ENCODE measurements at regions not wholly inside any gene's neighbourhood (a gene's known extent, or its start where the extent isn't known, plus 50 kb on each side); places are given as distances from the start of the nearest gene placed in this dataset.

- H3K4me2 ChIP-seq (ENCODE audit: low read length), result no peak overlapping the region
- no peaks in the 10 kb centered on the region for H3K36me3 ChIP-seq (ENCODE audit: insufficient read depth, low read length)
- H2AFZ ChIP-seq (ENCODE audit: low read length), result no peak overlapping the region
- H4K20me1 ChIP-seq (ENCODE audit: insufficient read depth, low read length), result no peaks in the 10 kb centered on the region
- no peaks in the 10 kb centered on the region for H3K79me2 ChIP-seq (ENCODE audit: insufficient read depth, low read length)
- H3K9ac ChIP-seq (ENCODE audit: low read length), result no peak overlapping the region
- no peaks in the 10 kb centered on the region for H3K9me2 ChIP-seq (ENCODE audit: low read depth, low read length)
- no peaks in the 10 kb centered on the region for H3K9me3 ChIP-seq (ENCODE audit: low read length)
- no peaks in the 10 kb centered on the region for H3K4me1 ChIP-seq (ENCODE audit: insufficient read depth, low read length, severe bottlenecking)
- no peaks in the 10 kb centered on the region for H3F3A ChIP-seq (ENCODE audit: insufficient read depth, low read length)
- no peak overlapping the region for H3K27ac ChIP-seq (ENCODE audit: low read depth, low read length, poor library complexity, severe bottlenecking)
- no peak overlapping the region for H3K4me3 ChIP-seq (ENCODE audit: low read depth, low read length, poor library complexity, severe bottlenecking)
- no peaks in the 10 kb centered on the region for H3K27me3 ChIP-seq (ENCODE audit: insufficient read depth, low read length)
- TF ChIP-seq, protein P1, sequence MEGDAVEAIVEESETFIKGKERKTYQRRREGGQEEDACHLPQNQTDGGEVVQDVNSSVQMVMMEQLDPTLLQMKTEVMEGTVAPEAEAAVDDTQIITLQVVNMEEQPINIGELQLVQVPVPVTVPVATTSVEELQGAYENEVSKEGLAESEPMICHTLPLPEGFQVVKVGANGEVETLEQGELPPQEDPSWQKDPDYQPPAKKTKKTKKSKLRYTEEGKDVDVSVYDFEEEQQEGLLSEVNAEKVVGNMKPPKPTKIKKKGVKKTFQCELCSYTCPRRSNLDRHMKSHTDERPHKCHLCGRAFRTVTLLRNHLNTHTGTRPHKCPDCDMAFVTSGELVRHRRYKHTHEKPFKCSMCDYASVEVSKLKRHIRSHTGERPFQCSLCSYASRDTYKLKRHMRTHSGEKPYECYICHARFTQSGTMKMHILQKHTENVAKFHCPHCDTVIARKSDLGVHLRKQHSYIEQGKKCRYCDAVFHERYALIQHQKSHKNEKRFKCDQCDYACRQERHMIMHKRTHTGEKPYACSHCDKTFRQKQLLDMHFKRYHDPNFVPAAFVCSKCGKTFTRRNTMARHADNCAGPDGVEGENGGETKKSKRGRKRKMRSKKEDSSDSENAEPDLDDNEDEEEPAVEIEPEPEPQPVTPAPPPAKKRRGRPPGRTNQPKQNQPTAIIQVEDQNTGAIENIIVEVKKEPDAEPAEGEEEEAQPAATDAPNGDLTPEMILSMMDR (IDR thresholded peaks at IDR 0.05; ENCODE audit: low read length), result no peak
- TF ChIP-seq EZH2 (IDR thresholded peaks at IDR 0.05; ENCODE audit: borderline replicate concordance, low read length), result no peak
Measured at GRCh38 chrX:8345473-8345872, 119.2 kb upstream of the VCX3B start.

DNA sequence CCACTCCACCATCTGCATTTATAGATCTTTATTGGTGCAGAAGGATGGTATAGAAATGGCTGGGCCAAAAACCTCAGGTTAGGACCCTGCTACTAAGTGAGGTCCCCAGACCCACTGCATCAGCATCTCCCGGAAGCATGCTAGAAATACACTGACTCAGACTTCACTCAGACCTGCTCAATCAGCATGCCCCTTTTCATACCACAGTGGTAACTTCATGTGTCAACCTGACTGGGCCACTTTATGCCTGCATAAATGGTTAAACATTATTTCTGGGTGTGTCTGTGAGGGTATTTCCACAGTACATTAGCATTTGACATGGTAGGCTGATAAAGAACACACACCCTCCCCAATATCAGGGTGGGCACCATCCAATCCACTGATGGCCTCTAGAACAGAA is 118.6 kb upstream of the VCX3B start:
- Histone ChIP-seq H3K9me3 (ENCODE audit: low read length) (no peaks in the 10 kb centered on the region), H2AFZ (ENCODE audit: low read length) (no peak overlapping the region), H3K4me2 (ENCODE audit: low read length) (no peak overlapping the region), H3K36me3 (ENCODE audit: insufficient read depth, low read length) (no peaks in the 10 kb centered on the region), H3K79me2 (ENCODE audit: insufficient read depth, low read length) (no peaks in the 10 kb centered on the region), H3K27ac (ENCODE audit: low read depth, low read length, poor library complexity, severe bottlenecking) (no peak overlapping the region), H3F3A (ENCODE audit: insufficient read depth, low read length) (no peaks in the 10 kb centered on the region), H3K9me2 (ENCODE audit: low read depth, low read length) (no peaks in the 10 kb centered on the region), H3K27me3 (ENCODE audit: insufficient read depth, low read length) (no peaks in the 10 kb centered on the region), H3K9ac (ENCODE audit: low read length) (no peak overlapping the region), H3K4me3 (ENCODE audit: low read depth, low read length, poor library complexity, severe bottlenecking) (no peak overlapping the region), H3K4me1 (ENCODE audit: insufficient read depth, low read length, severe bottlenecking) (no peaks in the 10 kb centered on the region), H4K20me1 (ENCODE audit: insufficient read depth, low read length) (no peaks in the 10 kb centered on the region)
- no peak for TF ChIP-seq EZH2 (IDR thresholded peaks at IDR 0.05; ENCODE audit: borderline replicate concordance, low read length)
- TF ChIP-seq, protein P1 (IDR thresholded peaks at IDR 0.05; ENCODE audit: low read length), result no peak

- no peaks in the 10 kb centered on the region for H3K27me3 ChIP-seq (ENCODE audit: insufficient read depth, low read length)
- H3K27ac ChIP-seq (ENCODE audit: low read depth, low read length, poor library complexity, severe bottlenecking), result no peak overlapping the region
- H3K36me3 ChIP-seq (ENCODE audit: insufficient read depth, low read length), result no peaks in the 10 kb centered on the region
- H3F3A ChIP-seq (ENCODE audit: insufficient read depth, low read length), result no peaks in the 10 kb centered on the region
- no peak overlapping the region for H3K9ac ChIP-seq (ENCODE audit: low read length)
- H3K79me2 ChIP-seq (ENCODE audit: insufficient read depth, low read length), result no peaks in the 10 kb centered on the region
- no peak for TF ChIP-seq EZH2 (IDR thresholded peaks at IDR 0.05; ENCODE audit: borderline replicate concordance, low read length)
- TF ChIP-seq, protein P1 (IDR thresholded peaks at IDR 0.05; ENCODE audit: low read length), result no peak
- no peaks in the 10 kb centered on the region for H3K9me2 ChIP-seq (ENCODE audit: low read depth, low read length)
- H4K20me1 ChIP-seq (ENCODE audit: insufficient read depth, low read length), result no peaks in the 10 kb centered on the region
- no peak overlapping the region for H3K4me2 ChIP-seq (ENCODE audit: low read length)
- no peak overlapping the region for H2AFZ ChIP-seq (ENCODE audit: low read length)
- H3K4me3 ChIP-seq (ENCODE audit: low read depth, low read length, poor library complexity, severe bottlenecking), result no peak overlapping the region
- H3K4me1 ChIP-seq (ENCODE audit: insufficient read depth, low read length, severe bottlenecking), result no peaks in the 10 kb centered on the region
- no peaks in the 10 kb centered on the region for H3K9me3 ChIP-seq (ENCODE audit: low read length)
Measured at GRCh38 chrX:8346892-8347291, 117.7 kb upstream of the VCX3B start.
